Cardiac fibroblast (primary cell): ENCODE measurements at regions not wholly inside any gene's neighbourhood (a gene's known extent, or its start where the extent isn't known, plus 50 kb on each side); places are given as distances from the start of the nearest gene placed in this dataset.

ENCODE experiments used
- DNase-seq, 2 donors: peaks; one replicate each; pipeline versions ENCODE4 v3.0.0 to v3.0.0-alpha.2; 2010; ENCODE audit warnings: low read depth in 2 of 2
- H3K4me3 ChIP-seq, 2 donors: replicated peaks in 1 of 2; 1 replicate in 1 of 2; 2 replicates in 1 of 2; pipeline ENCODE4 v1.5.1; 2011; ENCODE audit warnings: low read depth in 2 of 2, low read length in 2 of 2, mild to moderate bottlenecking in 2 of 2, moderate library complexity in 1 of 2
- CTCF ChIP-seq: IDR thresholded peaks from one replicate; pipeline ENCODE4 v1.5.1; 2011; ENCODE audit warnings: low read depth, mild to moderate bottlenecking, low read length, inconsistent platforms

- no peak for TF ChIP-seq CTCF
- H3K4me3 ChIP-seq: no peak overlapping the region
- DNase-seq: no peak
Measured at GRCh38 chr12:92339198-92339821, 193.7 kb upstream of the BTG1 start.

DNA sequence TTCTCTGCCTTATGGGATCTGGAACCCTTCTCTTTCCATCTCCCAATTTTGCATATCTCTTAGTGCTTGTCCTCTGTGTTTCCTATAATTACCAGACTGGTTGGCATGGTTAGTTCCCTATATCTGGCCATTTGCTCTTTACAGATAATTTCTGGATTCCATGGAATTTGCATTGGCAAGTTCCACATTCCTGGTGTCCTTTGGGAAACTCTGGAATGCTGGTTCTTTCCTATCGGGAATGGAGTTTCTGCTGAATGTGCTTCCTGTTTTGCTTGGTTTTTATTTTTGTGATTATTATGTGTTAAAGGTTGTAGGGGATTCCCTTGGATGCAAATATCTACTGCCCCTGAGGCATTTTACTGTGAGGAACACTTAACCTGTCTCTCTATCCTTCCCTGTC, 193.0 kb upstream of the BTG1 start:
- peak in 1 of 2 donors; percentile 54 for DNase-seq
- H3K4me3 ChIP-seq: no peak overlapping the region
- no peak for TF ChIP-seq CTCF

DNA sequence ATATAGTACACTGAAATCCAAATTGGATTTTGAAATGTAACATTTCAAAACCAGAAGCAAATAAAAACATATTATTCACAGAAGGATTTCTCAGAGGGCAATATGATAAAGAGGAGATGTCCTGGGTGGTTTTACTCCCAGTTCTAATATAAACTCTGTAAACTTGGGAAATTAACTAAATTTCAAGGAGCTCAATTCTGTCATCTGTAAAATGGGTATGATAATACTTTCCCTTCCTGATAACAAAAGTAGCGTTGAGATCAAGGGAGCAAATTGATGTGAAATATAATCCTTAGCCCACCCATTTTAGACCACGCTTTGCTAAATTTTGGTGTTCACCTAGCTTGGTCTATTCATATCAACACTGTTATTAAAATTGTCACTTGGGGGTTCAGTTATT, 192.5 kb upstream of the BTG1 start:
- no peak overlapping the region for H3K4me3 ChIP-seq
- no peak for TF ChIP-seq CTCF
- DNase-seq: no peak

DNA sequence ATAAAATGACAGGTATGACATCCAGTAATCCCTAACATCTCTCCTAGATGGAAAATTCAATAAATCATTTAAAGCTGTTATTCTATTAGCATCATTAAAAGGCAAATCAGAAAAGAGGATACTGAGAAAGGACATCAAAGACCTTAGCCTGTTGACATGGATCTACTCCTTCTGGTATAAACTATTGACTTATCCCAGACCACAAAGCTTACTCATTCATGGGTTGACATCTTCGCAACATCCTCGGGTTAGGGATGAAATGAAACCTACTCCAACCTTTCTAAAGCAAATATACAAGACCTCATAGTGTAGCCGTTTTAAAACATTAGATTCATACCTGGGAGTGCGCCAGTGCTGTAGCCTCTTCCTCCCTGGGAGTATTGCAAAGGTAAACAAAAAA, 191.5 kb upstream of the BTG1 start:
- H3K4me3 ChIP-seq: no peak overlapping the region
- no peak for DNase-seq
- no peak for TF ChIP-seq CTCF

GRCh38 chr12:92336641-92337040, 191.0 kb upstream of the BTG1 start:
- TF ChIP-seq CTCF: no peak
- DNase-seq: no peak
- H3K4me3 ChIP-seq: no peak overlapping the region

GRCh38 chr12:92335831-92336230, 190.2 kb upstream of the BTG1 start:
- DNase-seq: no peak
- H3K4me3 ChIP-seq: no peak overlapping the region
- no peak for TF ChIP-seq CTCF

GRCh38 chr12:92334552-92334951, 188.9 kb upstream of the BTG1 start:
- no peak overlapping the region for H3K4me3 ChIP-seq
- DNase-seq: no peak
- no peak for TF ChIP-seq CTCF
